ENCODE measurements at regions not wholly inside any gene's neighbourhood (a gene's known extent, or its start where the extent isn't known, plus 50 kb on each side); places are given as distances from the start of the nearest gene placed in this dataset.

DNA sequence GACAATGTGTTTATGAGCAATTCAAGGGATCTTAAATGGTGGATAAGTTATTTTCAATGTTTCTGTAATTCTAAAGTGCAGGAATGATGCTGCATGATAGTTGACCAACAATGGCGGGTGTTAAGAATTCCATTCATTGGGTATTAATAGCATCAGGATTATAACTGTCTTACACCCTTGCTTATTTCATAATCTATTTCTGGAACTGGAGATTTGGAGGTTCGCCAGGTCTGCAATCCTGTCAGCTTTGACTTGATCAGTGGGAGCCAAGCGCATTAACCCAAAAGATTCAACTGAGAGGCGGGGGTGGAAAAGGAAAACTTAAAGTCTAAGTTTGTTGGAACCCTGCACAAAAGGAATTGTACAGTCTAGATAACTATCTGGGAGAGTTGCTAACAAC is 114.9 kb upstream of the ZEB1 start:
- Histone ChIP-seq H3K36me3 (ENCODE audit: control insufficient read depth, insufficient read depth, low read length) (no peaks in the 10 kb centered on the region), H3K27me3 (ENCODE audit: control insufficient read depth, insufficient read depth, low read length) (no peaks in the 10 kb centered on the region), H3K4me3 (ENCODE audit: low read depth, low read length) (no peak overlapping the region)
- TF ChIP-seq, protein P1, sequence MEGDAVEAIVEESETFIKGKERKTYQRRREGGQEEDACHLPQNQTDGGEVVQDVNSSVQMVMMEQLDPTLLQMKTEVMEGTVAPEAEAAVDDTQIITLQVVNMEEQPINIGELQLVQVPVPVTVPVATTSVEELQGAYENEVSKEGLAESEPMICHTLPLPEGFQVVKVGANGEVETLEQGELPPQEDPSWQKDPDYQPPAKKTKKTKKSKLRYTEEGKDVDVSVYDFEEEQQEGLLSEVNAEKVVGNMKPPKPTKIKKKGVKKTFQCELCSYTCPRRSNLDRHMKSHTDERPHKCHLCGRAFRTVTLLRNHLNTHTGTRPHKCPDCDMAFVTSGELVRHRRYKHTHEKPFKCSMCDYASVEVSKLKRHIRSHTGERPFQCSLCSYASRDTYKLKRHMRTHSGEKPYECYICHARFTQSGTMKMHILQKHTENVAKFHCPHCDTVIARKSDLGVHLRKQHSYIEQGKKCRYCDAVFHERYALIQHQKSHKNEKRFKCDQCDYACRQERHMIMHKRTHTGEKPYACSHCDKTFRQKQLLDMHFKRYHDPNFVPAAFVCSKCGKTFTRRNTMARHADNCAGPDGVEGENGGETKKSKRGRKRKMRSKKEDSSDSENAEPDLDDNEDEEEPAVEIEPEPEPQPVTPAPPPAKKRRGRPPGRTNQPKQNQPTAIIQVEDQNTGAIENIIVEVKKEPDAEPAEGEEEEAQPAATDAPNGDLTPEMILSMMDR (IDR thresholded peaks at IDR 0.05; ENCODE audit: insufficient read depth, low read depth, low read length), result no peak
- no peak for DNase-seq (ENCODE audit: low read depth)
- ChIA-PET CTCF (no interaction called here), POLR2A (no interaction called here)

DNA sequence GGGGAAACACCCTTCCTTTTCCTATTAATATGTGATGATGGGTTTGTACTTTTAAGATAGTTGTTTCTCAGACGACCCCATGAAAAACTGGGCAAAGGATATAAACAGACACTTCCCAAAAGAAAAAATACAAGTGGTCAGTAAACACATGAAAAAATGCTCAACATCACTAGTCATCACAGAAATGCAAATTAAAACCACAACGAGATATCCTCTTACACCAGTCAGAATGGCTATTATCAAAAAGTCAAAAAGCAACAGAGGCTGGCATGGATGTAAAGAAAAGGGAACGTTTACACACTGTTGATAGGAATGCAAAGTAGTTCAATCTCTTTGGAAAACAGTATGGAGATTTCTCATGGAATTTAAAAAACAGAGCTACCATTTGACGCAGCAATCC is 111.4 kb upstream of the ZEB1 start:
- POLR2A ChIA-PET, result no interaction called here
- H3K27me3 ChIP-seq (ENCODE audit: control insufficient read depth, insufficient read depth, low read length), result no peaks in the 10 kb centered on the region
- CTCF ChIA-PET, result no interaction called here
- H3K4me3 ChIP-seq (ENCODE audit: low read depth, low read length), result no peak overlapping the region
- DNase-seq (ENCODE audit: low read depth), result no peak
- TF ChIP-seq, protein P1 (IDR thresholded peaks at IDR 0.05; ENCODE audit: insufficient read depth, low read depth, low read length), result no peak
- H3K36me3 ChIP-seq (ENCODE audit: control insufficient read depth, insufficient read depth, low read length), result no peaks in the 10 kb centered on the region

DNA sequence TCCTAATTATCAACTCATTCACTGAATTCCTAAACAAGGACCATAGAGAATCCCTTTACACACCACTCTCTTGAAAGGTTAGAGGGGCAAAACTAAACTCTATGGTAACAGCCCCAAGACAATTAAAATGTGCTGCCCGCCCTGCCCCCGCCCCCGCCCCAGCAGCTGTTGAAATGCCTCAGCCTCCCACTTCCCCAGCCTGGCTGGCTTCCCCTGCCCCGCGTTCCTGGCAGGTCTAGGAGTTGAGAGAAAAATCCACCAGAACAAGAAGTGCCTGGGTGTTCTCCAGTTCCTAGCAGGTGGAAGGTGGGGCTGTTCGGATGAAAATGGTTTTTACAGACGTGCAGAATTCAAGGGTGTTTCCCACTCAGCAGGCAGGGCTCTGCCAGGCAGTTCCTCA is 109.5 kb upstream of the ZEB1 start:
- no peaks in the 10 kb centered on the region for H3K36me3 ChIP-seq (ENCODE audit: control insufficient read depth, insufficient read depth, low read length)
- H3K4me3 ChIP-seq (ENCODE audit: low read depth, low read length), result no peak overlapping the region
- CTCF ChIA-PET, result interaction anchor here (1.3 kb wide), 1 partner anchor 14 kb away, joined by 3 read pairs; no protein-coding TSS in a partner anchor
- H3K27me3 ChIP-seq (ENCODE audit: control insufficient read depth, insufficient read depth, low read length), result no peaks in the 10 kb centered on the region
- TF ChIP-seq, protein P1 (IDR thresholded peaks at IDR 0.05; ENCODE audit: insufficient read depth, low read depth, low read length), result no peak
- POLR2A ChIA-PET, result no interaction called here
- DNase-seq (ENCODE audit: low read depth), result no peak

DNA sequence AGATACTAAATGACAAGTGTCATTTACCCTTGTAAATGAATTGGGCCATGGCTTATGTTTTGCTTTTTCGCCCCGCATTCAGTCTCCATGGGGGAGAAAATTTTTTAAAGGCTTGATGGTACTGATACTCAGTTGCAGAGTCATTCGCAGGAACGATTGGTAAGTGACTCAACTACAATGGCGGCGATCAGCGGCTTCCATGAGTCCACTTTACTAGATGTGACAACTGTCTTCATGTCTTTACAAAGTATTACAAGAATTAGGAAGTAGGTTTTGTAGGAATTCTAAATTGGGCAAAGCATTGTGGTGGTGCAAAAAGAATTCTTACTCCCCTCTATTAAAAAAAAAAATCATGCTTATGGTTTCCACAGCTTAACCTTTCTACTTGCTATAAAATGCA is 108.8 kb upstream of the ZEB1 start:
- DNase-seq (ENCODE audit: low read depth), result no peak
- Histone ChIP-seq H3K4me3 (ENCODE audit: low read depth, low read length) (no peak overlapping the region), H3K27me3 (ENCODE audit: control insufficient read depth, insufficient read depth, low read length) (no peaks in the 10 kb centered on the region), H3K36me3 (ENCODE audit: control insufficient read depth, insufficient read depth, low read length) (no peaks in the 10 kb centered on the region)
- ChIA-PET CTCF (no interaction called here), POLR2A (no interaction called here)
- TF ChIP-seq, protein P1 (IDR thresholded peaks at IDR 0.05; ENCODE audit: insufficient read depth, low read depth, low read length), result no peak

DNA sequence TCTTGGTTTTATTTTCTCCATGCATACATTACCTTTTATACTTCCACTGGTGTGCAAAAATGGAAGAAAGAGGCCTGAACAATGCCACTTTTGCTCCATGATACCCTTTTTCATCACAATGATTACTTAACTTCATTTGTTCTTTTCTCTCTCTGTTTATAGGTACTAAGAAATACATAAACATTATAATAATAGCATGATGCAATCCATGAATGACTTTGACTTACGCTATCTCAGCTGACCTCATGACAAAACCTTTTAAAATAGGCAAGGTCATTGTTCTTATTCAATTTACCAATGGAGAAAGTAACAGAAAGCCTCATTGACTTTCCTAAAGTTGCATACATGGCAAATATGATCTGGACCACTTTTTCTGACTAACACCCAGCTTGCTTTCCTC is 105.1 kb upstream of the ZEB1 start:
- no peak overlapping the region for H3K4me3 ChIP-seq (ENCODE audit: low read depth, low read length)
- CTCF ChIA-PET, result no interaction called here
- no peak for DNase-seq (ENCODE audit: low read depth)
- no peaks in the 10 kb centered on the region for H3K36me3 ChIP-seq (ENCODE audit: control insufficient read depth, insufficient read depth, low read length)
- H3K27me3 ChIP-seq (ENCODE audit: control insufficient read depth, insufficient read depth, low read length), result no peaks in the 10 kb centered on the region
- POLR2A ChIA-PET, result interaction anchor here (0.5 kb wide), 1 partner anchor 123 kb away, joined by 4 read pairs; no protein-coding TSS in a partner anchor
- TF ChIP-seq, protein P1 (IDR thresholded peaks at IDR 0.05; ENCODE audit: insufficient read depth, low read depth, low read length), result no peak
